ENCODE measurements at regions not wholly inside any gene's neighbourhood (a gene's known extent, or its start where the extent isn't known, plus 50 kb on each side); places are given as distances from the start of the nearest gene placed in this dataset.

- Histone ChIP-seq H3K27ac (no peak overlapping the region), H3K4me3 (no peak overlapping the region)
- no peak for DNase-seq (ENCODE audit: low spot score)
- no peak for TF ChIP-seq CTCF (IDR thresholded peaks at IDR 0.05)
These were observed 97.3 kb upstream of the SRD5A3 start for GRCh38 chr4:55248756-55249155.

- no peak overlapping the region for H3K27ac ChIP-seq
- TF ChIP-seq CTCF (IDR thresholded peaks at IDR 0.05): no peak
These were observed 96.6 kb upstream of the SRD5A3 start for GRCh38 chr4:55249476-55249875.

GRCh38 chr4:55251342-55251741 is 94.7 kb upstream of the SRD5A3 start:
- no peak for DNase-seq (ENCODE audit: low spot score)
- no peak for TF ChIP-seq CTCF (IDR thresholded peaks at IDR 0.05)
- Histone ChIP-seq H3K27ac (no peak overlapping the region), H3K4me3 (no peak overlapping the region)

More at GRCh38 chr4:55249476-55249875, 96.6 kb upstream of the SRD5A3 start:
- DNase-seq (ENCODE audit: low spot score): no peak
- H3K4me3 ChIP-seq: no peak overlapping the region

GRCh38 chr4:55251896-55252295 is 94.1 kb upstream of the SRD5A3 start:
- no peak for TF ChIP-seq CTCF (IDR thresholded peaks at IDR 0.05)

GRCh38 chr4:55253948-55254593 is 92.0 kb upstream of the SRD5A3 start:
- Histone ChIP-seq H3K4me3 (no peak overlapping the region), H3K27ac (no peak overlapping the region)
- no peak for DNase-seq (ENCODE audit: low spot score)
- TF ChIP-seq CTCF (IDR thresholded peaks at IDR 0.05): no peak

More at GRCh38 chr4:55251896-55252295, 94.1 kb upstream of the SRD5A3 start:
- H3K27ac ChIP-seq: no peak overlapping the region
- no peak for DNase-seq (ENCODE audit: low spot score)
- H3K4me3 ChIP-seq: no peak overlapping the region

- no peak for DNase-seq (ENCODE audit: low spot score)
- Histone ChIP-seq H3K27ac (no peak overlapping the region), H3K4me3 (no peak overlapping the region)
- TF ChIP-seq CTCF (IDR thresholded peaks at IDR 0.05): no peak
These were observed 90.9 kb upstream of the SRD5A3 start for GRCh38 chr4:55255179-55255578.

GRCh38 chr4:55256787-55257186 is 89.3 kb upstream of the SRD5A3 start:
- H3K27ac ChIP-seq: no peak overlapping the region
- H3K4me3 ChIP-seq: no peak overlapping the region
- no peak for DNase-seq (ENCODE audit: low spot score)
- TF ChIP-seq CTCF (IDR thresholded peaks at IDR 0.05): no peak

Measured in coronary artery (tissue), 2 donors.